Ureter (tissue), 1 donor: ENCODE measurements at regions not wholly inside any gene's neighbourhood (a gene's known extent, or its start where the extent isn't known, plus 50 kb on each side); places are given as distances from the start of the nearest gene placed in this dataset.

ENCODE experiments used
- DNase-seq: peaks from one replicate; pipeline ENCODE4 v3.0.0-alpha.2; 2020; ENCODE audit warnings: low spot score
- donor health status: DM: yes; HTN: yes; CAD: no.

GRCh38 chr20:48204499-48204898, 419.2 kb upstream of the SULF2 start:
- DNase-seq = no peak

DNA sequence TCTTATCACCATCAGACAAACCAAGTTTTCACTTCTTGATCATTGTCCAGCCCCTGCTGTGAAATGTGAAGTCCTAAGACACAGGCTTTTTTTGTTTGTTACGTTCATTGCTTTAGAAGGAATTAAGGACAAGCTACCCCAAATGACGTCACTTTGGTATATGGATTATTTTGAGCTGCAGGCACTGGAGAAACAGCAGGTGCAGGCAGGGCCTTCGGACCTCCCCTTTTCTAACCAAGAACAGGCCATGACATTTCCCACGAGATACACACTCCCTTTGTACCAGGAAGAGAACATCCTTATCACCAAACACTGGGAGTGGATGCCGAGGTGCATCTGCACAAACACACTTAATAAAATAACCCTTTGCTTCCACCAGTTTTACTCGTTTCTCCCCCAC, 418.0 kb upstream of the SULF2 start:
- DNase-seq = no peak

- no peak for DNase-seq
Measured at GRCh38 chr20:48202334-48203113, 417.2 kb upstream of the SULF2 start.

DNA sequence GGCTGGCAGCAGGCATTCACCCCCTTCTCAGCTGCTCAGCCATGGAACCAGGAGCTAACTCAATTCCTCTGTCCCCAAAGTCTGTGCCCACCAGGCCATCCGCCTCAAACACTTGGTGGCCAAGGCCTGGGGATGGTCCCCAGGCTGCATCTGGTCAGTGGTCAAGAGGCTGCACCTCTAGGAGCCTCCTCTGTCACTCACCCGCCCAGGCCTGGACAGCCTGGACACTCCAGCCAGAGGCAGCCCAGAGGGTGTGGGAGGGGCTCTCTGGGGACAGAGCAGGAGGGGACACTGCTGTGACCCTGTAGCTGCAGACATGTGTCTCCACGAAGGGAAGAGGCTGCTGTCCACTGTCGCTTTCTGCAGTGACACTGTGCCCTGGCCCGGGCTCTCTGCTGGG, 416.6 kb upstream of the SULF2 start:
- DNase-seq = no peak

DNA sequence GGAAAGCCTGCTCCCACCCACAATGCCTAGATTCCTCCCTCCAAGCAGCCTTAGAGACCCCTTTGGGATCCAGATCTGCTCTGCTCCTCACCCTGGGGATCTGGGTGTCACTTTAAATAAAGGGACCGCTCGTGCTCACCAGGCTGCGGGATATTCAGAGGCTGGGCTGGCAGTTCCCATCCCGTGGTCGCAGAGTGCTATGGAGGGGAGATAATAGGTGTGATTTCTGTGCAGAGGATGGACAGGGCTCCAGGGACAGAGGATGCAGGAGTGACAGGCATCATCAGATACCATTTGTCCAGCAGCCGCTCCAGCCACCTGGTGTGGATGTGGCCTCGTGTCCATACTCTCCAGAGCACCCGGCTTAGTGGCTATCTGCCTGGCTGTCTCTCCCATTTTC, 415.9 kb upstream of the SULF2 start:
- no peak for DNase-seq

DNA sequence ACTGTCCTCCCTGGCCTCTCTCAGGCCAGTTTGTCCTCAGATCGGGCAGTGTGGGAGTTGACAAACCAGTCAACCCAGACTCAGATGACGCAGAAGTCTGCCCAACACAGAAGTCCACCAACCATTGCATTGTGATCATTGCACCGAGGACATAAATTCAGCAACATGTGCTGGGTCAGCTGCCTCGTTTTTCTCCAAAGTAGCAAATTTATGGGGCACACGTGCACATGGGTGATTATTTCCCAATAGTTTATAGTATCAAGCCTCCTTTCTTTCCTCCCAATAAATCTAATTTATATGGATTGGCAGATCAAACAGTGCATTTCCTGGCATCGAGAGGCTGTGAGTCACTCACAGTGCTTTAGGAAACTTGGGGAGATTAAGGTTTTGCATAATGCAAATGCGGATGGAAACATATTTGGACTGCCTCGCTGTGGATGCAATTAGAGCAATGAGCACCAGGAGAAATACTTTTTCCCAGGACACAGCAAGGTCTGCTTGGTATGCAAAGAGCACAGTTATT, 413.7 kb upstream of the SULF2 start:
- no peak for DNase-seq

DNA sequence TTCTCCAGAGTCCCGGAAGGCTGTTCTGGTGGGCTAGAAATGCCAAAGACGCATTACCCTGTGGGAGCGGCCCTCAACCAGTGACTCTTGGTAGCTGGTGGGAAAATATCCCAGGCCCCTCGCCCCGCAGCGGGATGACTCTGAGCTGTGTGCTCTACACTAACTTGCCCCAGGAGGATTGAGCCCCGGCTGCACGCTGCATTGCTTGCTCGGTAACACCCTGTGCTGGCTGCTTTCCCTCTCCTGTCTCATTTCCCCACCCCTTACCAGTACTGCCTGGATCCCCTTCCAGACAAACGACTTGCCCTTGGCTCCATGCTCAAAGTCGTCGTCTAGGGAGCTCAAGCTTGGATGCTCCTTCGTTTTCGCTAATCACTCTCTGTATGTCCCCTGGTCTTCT, 411.8 kb upstream of the SULF2 start:
- no peak for DNase-seq

DNA sequence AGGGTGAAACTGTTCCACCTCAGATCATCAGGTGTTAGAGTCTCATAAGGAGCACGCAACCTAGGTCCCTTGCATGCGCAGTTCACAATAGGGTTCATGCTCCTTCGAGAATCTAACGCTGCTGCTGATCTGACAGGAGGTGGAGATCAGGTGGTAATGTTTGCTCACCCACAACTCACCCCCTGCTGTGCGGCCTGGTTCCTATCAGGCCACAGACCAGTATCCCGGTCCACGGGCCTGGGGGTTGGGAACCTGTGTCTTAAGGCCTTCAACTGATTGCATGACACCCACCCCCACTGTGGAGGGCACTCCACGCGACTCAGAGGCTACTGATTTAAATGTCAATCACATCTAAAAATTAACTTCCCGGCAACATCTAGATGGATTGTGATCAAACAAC, 411.2 kb upstream of the SULF2 start:
- no peak for DNase-seq

DNA sequence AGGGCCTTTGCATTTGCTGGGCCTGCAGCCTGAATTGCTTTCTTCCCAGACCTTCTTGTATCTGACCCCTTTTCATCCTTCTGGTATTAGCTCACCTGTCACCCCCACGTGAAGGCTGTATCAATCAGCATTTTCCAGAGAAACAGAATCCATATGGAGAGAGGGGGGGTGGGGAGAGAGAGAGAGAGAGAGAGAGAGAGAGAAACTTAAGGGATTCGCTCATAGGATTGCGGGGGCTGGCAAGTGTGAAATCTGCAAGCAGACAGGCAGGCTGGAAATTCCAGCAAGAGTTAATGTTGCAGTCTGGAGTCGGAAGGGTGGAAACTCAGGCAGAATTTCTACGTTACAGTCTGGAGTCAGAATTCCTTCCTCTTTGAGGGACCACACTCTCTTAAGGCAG, 410.7 kb upstream of the SULF2 start:
- no peak for DNase-seq

DNA sequence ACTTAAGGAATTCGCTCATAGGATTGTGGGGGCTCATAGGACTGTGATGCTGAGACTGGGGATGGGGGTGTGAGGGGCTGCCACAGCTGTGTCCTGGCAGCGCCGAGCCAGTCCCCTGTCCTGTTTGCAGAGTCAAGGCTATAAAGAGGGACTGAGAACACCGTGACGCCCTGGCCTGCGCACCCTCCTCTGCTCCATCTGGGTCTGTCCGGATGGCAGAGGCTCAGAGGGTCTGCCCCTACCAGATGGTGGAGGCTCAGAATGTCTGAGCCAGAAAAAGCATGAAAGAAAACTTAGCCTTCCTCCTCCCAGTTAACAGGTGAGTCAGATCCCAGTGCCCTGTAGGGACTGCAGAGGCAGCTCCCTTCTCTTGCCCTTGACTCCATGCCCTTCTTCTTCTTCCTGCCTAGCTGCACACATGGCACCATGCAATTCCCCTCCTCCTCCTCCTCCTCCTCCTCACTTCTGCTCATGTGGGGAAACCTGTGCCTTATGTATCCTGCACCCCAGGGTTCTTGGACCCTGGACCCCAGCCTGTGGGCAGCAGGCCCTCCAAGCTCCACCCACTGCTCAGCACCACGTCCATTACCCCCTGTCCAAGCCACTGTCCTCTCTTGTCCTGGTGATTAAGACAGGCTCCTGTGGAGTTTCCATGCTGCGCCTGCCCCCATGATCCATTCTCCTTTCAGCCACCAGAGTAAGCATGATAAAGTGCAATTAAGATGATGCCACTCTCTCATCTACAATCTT, 410.0 kb upstream of the SULF2 start:
- no peak for DNase-seq

DNA sequence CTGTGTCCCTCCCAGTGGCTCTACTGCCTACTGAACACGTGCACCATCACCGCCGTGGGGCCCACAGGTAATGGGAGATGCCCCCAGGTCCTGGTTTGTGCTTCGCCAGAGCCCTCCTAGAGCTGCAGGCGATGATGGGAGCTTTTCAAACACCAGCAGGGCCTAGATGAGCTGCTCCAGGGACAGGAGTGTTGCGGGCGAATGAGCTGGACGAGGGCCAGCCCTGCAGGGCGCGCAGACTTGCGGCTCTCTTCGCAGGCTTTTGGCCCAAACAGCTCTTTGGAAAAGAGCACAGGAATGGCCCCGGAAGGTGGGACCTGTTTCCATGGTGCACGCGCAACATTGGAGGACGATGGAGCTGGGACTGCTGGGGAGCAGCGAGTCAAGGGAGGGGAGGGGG, 409.3 kb upstream of the SULF2 start:
- no peak for DNase-seq

- no peak for DNase-seq
Measured at GRCh38 chr20:48193627-48194425, 408.5 kb upstream of the SULF2 start.

GRCh38 chr20:48192109-48192508, 406.8 kb upstream of the SULF2 start:
- no peak for DNase-seq

DNA sequence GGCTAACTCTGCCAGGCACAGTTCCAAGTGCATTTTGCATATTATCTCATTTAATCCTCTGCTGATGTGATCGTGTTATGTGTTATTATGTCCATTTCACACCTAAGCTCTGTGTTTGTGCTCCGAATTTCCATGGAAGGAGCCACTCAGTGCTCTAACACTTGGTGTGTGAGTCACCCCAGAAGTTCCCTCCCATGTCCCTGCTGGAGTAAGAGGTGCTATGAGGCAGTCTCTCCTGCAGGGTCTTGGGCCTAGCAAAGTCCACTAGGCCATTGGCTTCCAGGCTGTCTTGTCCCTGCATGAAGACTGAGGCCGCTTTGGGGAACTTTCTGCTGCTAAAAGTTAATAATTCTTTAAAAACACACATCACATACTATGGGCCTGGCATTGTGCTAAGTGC, 405.9 kb upstream of the SULF2 start:
- DNase-seq = no peak

DNA sequence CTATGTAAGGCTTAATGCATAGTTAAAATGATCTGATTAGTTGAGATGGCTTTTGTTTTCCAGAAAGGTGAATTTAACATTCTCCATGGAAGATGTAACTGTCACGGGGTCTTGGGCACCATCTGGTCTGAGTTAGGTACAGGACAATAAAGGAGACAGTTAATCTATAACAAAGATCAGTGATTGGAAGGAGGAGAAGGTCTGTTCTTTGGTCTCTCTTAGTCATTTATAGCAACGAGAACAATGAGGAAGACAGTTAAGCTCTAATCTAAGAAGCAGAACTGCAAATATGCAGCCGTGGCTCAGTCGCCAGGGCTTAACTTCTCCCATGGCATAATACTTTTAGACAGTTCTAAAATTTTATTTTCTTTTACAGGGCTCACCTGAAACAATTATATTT, 405.5 kb upstream of the SULF2 start:
- DNase-seq = no peak

- DNase-seq = no peak
Measured at GRCh38 chr20:48189181-48189580, 403.9 kb upstream of the SULF2 start.

DNA sequence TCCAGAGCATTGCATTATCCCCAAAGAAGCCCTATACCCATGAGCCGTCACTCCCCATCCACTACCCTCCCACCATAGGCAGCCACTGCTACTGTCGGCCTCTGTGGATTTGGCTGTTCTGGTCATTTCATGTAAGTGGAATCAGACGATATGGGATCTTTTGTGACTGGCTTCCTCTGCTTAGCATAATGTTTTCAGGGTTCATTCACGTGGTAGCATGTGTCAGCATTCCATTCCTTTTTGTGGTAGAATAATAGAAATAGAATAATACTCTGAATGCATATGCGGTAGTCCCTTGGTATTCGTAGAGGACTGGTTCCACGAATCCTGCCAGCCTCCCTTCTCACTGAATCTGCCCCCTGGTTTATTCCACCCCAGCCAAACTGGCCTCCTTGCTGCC, 402.6 kb upstream of the SULF2 start:
- no peak for DNase-seq

DNA sequence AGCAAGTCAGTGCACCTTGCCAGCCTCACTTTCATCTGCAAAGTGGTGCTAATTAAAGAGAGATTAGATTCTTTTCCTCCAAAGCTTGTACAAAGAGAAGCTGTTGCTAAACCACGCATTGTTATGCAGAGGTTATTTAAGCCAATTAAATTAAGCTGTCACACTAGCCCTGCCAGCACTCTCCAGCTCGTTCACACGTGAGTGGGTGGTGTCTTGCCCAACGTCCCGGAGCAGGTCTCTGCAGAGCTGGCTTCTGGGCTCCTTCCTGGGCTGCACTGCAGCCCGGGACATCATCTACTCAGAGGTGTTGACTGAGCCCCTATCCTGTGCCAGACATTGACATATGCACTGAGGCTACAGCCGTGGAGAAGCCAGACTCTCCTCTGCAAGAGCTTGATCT, 401.6 kb upstream of the SULF2 start:
- no peak for DNase-seq

DNA sequence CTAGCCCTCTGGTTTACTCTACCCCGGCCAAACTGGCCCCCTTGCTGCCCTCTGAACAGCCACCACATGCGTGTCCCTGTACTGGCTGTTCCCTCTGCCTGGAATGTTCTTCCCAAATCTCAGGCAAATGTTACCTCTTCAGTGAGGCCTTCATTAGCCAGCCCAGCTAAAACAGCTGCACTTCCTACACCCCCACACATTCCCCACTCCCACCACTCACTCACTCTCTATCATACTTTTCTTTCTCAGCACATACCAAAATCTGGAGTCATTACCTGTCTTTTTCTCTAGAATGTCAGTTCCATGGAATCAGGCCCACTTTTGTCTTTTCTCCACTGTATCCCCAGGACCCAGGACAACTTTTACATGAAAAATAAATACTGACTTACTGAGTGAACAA, 401.2 kb upstream of the SULF2 start:
- no peak for DNase-seq

DNA sequence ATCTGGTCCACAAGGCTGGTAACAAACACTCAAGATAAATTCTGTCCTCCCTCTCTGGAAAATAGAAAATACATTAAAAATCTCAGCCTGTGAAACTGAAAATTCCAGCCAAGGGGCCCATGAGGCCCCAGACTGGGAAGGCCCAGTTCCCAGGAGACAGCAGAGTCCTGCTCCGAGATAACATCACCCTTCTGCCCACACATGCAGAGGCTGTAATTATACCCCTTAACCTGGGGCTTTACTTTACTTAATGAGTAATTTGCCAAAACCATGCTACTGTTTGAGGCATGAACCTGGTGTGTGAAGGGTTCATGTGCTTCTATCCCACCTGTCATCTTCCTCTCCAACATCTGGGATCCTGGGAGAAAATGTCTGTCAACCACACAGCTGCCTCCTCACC, 398.9 kb upstream of the SULF2 start:
- no peak for DNase-seq

DNA sequence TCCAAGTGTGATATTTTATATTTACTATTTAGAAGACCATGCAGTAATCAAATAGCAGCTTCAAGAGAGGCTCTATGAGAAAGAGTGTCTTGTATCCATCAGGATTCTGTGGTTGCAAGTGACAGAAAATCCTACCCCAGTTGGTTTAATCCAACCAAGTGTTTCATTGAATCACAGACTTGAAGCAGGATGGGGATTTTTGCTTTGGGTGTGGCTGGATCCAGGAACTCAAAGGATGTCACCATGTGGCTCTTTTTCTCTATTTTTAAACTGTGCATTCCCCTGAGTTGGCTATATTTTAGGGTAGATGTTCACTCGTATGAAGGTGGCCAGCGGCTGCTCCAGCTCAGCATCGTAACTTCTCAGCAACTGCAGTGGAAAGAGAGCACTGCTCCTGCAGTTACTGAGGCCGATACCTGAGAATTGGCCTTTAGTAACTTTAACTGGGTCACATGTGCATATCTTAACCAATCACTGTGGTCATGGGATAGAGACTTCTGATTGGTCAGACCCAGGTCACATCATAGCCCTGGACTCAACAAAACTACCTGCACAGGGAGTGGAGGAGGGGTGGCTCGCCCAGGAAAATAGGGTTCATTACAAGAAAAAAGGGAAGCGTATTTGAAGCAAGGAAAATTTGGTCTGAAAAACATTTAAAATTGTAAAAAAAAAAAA, 396.1 kb upstream of the SULF2 start:
- DNase-seq = no peak

DNA sequence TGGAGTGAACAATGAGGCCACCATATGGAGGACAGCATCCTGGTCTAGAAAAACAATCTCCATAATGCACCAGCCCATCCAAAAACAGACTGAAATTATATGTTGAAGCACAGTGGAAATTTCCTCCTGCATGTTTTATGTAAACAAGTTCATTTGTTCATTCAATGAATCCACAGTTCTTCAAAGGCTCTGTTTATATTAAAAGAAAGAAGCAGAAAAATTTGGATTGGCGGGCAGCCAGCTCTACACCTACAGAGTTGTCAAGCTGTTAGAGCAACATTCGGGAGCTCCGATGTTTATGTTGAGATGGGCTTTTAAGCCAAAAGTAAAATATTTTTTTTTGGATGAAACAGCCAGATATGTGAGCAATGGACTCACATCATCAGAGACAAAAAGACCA, 395.3 kb upstream of the SULF2 start:
- DNase-seq = no peak
